ENCODE measurements at regions not wholly inside any gene's neighbourhood (a gene's known extent, or its start where the extent isn't known, plus 50 kb on each side); places are given as distances from the start of the nearest gene placed in this dataset.

GRCh38 chr4:116413222-116413621, 672.2 kb downstream of the TRAM1L1 start:
- no peak for TF ChIP-seq USF1 (IDR thresholded peaks at IDR 0.05)
- TF ChIP-seq MAX (IDR thresholded peaks at IDR 0.05) = no peak
- no peak for TF ChIP-seq TCF12 (IDR thresholded peaks at IDR 0.05; ENCODE audit: low read depth)
- no peak for TF ChIP-seq CEBPB (IDR thresholded peaks at IDR 0.05)
- TF ChIP-seq ZBTB7A (IDR thresholded peaks at IDR 0.05; ENCODE audit: low read depth) = no peak
- no peak for TF ChIP-seq RAD21 (IDR thresholded peaks at IDR 0.05; ENCODE audit: low read depth)

- TF ChIP-seq REST (IDR thresholded peaks at IDR 0.05; ENCODE audit: low read depth) (no peak), USF1 (IDR thresholded peaks at IDR 0.05) (no peak), NFIC (IDR thresholded peaks at IDR 0.05) (no peak), EP300 (IDR thresholded peaks at IDR 0.05; ENCODE audit: borderline replicate concordance) (no peak), TEAD4 (IDR thresholded peaks at IDR 0.05) (no peak), MAX (IDR thresholded peaks at IDR 0.05) (no peak), FOXM1 (IDR thresholded peaks at IDR 0.05; ENCODE audit: borderline replicate concordance, low read depth) (no peak), EGR1 (IDR thresholded peaks at IDR 0.05) (no peak), CEBPB (IDR thresholded peaks at IDR 0.05) (no peak), TCF12 (IDR thresholded peaks at IDR 0.05; ENCODE audit: low read depth) (no peak), CREB1 (IDR thresholded peaks at IDR 0.05; ENCODE audit: low read depth) (no peak), YY1 (IDR thresholded peaks at IDR 0.05; ENCODE audit: low read depth) (no peak)
These were observed 684.1 kb downstream of the TRAM1L1 start for GRCh38 chr4:116401293-116401692.

GRCh38 chr4:116400480-116400879, 684.9 kb downstream of the TRAM1L1 start:
- TF ChIP-seq RAD21 (IDR thresholded peaks at IDR 0.05; ENCODE audit: low read depth) (no peak), NFIC (IDR thresholded peaks at IDR 0.05) (no peak)

GRCh38 chr4:116397714-116398113, 687.7 kb downstream of the TRAM1L1 start:
- no peak for TF ChIP-seq RAD21 (IDR thresholded peaks at IDR 0.05; ENCODE audit: low read depth)
- TF ChIP-seq ZBTB7A (IDR thresholded peaks at IDR 0.05; ENCODE audit: low read depth) = no peak
- TF ChIP-seq USF1 (IDR thresholded peaks at IDR 0.05) = no peak
- no peak for TF ChIP-seq REST (IDR thresholded peaks at IDR 0.05; ENCODE audit: low read depth)
- TF ChIP-seq CEBPB (IDR thresholded peaks at IDR 0.05) = no peak
- TF ChIP-seq YY1 (IDR thresholded peaks at IDR 0.05; ENCODE audit: low read depth) = no peak
- TF ChIP-seq EGR1 (IDR thresholded peaks at IDR 0.05) = no peak
- no peak for TF ChIP-seq EP300 (IDR thresholded peaks at IDR 0.05; ENCODE audit: borderline replicate concordance)

- TF ChIP-seq MAX (IDR thresholded peaks at IDR 0.05) = no peak
- TF ChIP-seq USF1 (IDR thresholded peaks at IDR 0.05) = no peak
- no peak for TF ChIP-seq ZBTB7A (IDR thresholded peaks at IDR 0.05; ENCODE audit: low read depth)
- TF ChIP-seq CEBPB (IDR thresholded peaks at IDR 0.05) = no peak
- no peak for TF ChIP-seq TAF1 (IDR thresholded peaks at IDR 0.05; ENCODE audit: low read depth)
- no peak for TF ChIP-seq NFIC (IDR thresholded peaks at IDR 0.05)
- TF ChIP-seq EP300 (IDR thresholded peaks at IDR 0.05; ENCODE audit: borderline replicate concordance) = no peak
- no peak for TF ChIP-seq RAD21 (IDR thresholded peaks at IDR 0.05; ENCODE audit: low read depth)
- TF ChIP-seq EGR1 (IDR thresholded peaks at IDR 0.05) = no peak
- no peak for TF ChIP-seq CREB1 (IDR thresholded peaks at IDR 0.05; ENCODE audit: low read depth)
- TF ChIP-seq YY1 (IDR thresholded peaks at IDR 0.05; ENCODE audit: low read depth) = no peak
- TF ChIP-seq FOXM1 (IDR thresholded peaks at IDR 0.05; ENCODE audit: borderline replicate concordance, low read depth) = no peak
- no peak for TF ChIP-seq TCF12 (IDR thresholded peaks at IDR 0.05; ENCODE audit: low read depth)
- TF ChIP-seq REST (IDR thresholded peaks at IDR 0.05; ENCODE audit: low read depth) = no peak
- TF ChIP-seq TEAD4 (IDR thresholded peaks at IDR 0.05) = no peak
These were observed 688.1 kb downstream of the TRAM1L1 start for GRCh38 chr4:116397291-116397690.
